Body of pancreas (tissue), 4 donors: ENCODE measurements at regions not wholly inside any gene's neighbourhood (a gene's known extent, or its start where the extent isn't known, plus 50 kb on each side); places are given as distances from the start of the nearest gene placed in this dataset.

Experiments used
- ATAC-seq: fragments of 150-250 bp; one replicate; pipeline ENCODE4 v1.9.1; 2016
- DNase-seq, 4 donors: peaks; one replicate each; pipeline ENCODE4 v3.0.0-alpha.2; 2019
- H3K27ac ChIP-seq, 4 donors: fragments of 200-600 bp; sonication (generic); 1 replicate in 3 of 4; 2 replicates in 1 of 4; pipeline versions ENCODE4 v1.5.1 to v1.6.1; 2016 to 2019; ENCODE audit warnings: mild to moderate bottlenecking in 1 of 4, mixed read lengths in 1 of 4, moderate library complexity in 1 of 4
- H3K27me3 ChIP-seq, 2 donors: fragments of 200-600 bp; sonication (generic); one replicate each; pipeline ENCODE4 v1.6.0; 2016; ENCODE audit warnings: mild to moderate bottlenecking in 1 of 2
- H3K36me3 ChIP-seq, 2 donors: fragments of 200-600 bp; sonication (generic); replicated peaks in 1 of 2; 2 replicates each; pipeline ENCODE4 v1.5.1; 2016; ENCODE audit warnings: low read depth in 2 of 2; ENCODE audit not compliant: insufficient read depth in 1 of 2
- H3K4me1 ChIP-seq: fragments of 200-600 bp; sonication (generic); one replicate; pipeline ENCODE4 v1.6.0; 2016
- H3K4me3 ChIP-seq, 2 donors: fragments of 200-600 bp; sonication (generic); 1 replicate in 1 of 2; 2 replicates in 1 of 2; pipeline ENCODE4 v1.5.1; 2016 to 2019
- H3K9me3 ChIP-seq, 3 donors: fragments of 200-600 bp; sonication (generic); 1 replicate in 2 of 3; 2 replicates in 1 of 3; pipeline ENCODE4 v1.5.1; 2016
- POLR2A ChIP-seq, 3 donors: fragments of 450-650 bp; IDR thresholded peaks; one replicate each; pipeline ENCODE4 v1.6.1; 2016; ENCODE audit warnings: antibody characterized with exemption in 3 of 3, mild to moderate bottlenecking in 2 of 3
- WGBS, 2 donors: methylation state at CpG; one replicate each; pipeline ENCODE4 v1.1.5; 2017; 5-methylcytosine and 5-hydroxymethylcytosine counted together
- intact Hi-C: fragments of 100-400 bp; cut with DNase I; formaldehyde crosslinking; loops from one replicate; pipeline ENCODE4 v1.15.1; 2023
- TF ChIP-seq, protein P1 (sequence below), 7 experiments: fragments of 450-650 bp in 4 of 7; fragments of 200-600 bp in 3 of 7; sonication (generic) in 3 of 7; IDR thresholded peaks; one replicate each; pipeline ENCODE4 v1.5.1; 2016 to 2019; ENCODE audit warnings: antibody characterized with exemption in 7 of 7

DNA sequence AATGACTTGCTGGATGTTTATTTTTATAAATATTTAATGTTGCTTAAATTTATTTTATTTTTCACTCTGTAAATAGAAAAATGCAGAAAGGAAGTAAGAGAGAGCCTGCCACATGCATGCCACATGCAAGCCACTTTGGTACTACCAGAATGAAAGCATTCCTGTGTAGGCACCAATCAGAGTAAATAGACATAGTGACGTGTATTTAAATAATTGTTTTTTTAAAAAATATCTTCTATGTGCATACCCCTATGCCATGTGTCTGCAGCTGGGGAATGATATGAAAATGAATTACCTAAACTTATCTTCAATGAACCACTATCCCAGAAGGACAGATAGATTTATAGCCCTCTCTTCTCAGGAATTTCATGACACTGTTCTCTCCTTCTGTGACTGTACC, 651.5 kb upstream of the RIOK2 start:
- WGBS, 2 donors, result 43 to 45% methylated on average over 1 of the region's 1 CpG
- no peak for ATAC-seq
- Histone ChIP-seq H3K4me1 (no peaks in the 10 kb centered on the region), H3K9me3 (no peaks in the 10 kb centered on the region), H3K27me3 (no peaks in the 10 kb centered on the region), H3K36me3 (no peaks in the 10 kb centered on the region), H3K27ac (no peak overlapping the region), H3K4me3 (no peak overlapping the region)
- intact Hi-C loops, result no loop called here
- no peak for DNase-seq
- TF ChIP-seq POLR2A (IDR thresholded peaks at IDR 0.05), result no peak
- TF ChIP-seq, protein P1, sequence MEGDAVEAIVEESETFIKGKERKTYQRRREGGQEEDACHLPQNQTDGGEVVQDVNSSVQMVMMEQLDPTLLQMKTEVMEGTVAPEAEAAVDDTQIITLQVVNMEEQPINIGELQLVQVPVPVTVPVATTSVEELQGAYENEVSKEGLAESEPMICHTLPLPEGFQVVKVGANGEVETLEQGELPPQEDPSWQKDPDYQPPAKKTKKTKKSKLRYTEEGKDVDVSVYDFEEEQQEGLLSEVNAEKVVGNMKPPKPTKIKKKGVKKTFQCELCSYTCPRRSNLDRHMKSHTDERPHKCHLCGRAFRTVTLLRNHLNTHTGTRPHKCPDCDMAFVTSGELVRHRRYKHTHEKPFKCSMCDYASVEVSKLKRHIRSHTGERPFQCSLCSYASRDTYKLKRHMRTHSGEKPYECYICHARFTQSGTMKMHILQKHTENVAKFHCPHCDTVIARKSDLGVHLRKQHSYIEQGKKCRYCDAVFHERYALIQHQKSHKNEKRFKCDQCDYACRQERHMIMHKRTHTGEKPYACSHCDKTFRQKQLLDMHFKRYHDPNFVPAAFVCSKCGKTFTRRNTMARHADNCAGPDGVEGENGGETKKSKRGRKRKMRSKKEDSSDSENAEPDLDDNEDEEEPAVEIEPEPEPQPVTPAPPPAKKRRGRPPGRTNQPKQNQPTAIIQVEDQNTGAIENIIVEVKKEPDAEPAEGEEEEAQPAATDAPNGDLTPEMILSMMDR (IDR thresholded peaks at IDR 0.05), result no peak

DNA sequence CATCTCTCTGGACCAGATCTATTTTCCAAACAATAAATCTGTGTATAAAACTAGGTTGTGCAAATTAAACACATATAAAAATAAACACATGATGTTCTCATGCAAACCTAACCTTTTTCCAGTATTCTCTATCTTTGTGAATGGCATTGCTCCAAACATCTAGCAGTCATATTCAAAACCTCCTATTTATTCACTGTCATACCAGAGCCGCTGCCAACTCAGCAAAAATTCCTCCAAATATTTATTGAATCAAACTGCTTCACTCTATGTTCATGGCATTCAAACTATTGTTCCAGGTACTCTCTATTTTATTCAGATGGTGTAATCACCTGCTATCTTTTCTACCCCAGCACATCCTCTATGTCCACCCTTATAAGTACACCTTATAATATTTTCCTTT, 652.1 kb upstream of the RIOK2 start:
- ATAC-seq (no peak), DNase-seq (no peak)
- Histone ChIP-seq H3K27ac (no peak overlapping the region), H3K27me3 (no peaks in the 10 kb centered on the region), H3K36me3 (no peaks in the 10 kb centered on the region), H3K4me3 (no peak overlapping the region), H3K9me3 (no peaks in the 10 kb centered on the region), H3K4me1 (no peaks in the 10 kb centered on the region)
- TF ChIP-seq, protein P1 (IDR thresholded peaks at IDR 0.05), result no peak
- TF ChIP-seq POLR2A (IDR thresholded peaks at IDR 0.05), result no peak
- intact Hi-C loops, result no loop called here
- WGBS, 2 donors, result 73 to 84% methylated on average over 1 of the region's 1 CpG

DNA sequence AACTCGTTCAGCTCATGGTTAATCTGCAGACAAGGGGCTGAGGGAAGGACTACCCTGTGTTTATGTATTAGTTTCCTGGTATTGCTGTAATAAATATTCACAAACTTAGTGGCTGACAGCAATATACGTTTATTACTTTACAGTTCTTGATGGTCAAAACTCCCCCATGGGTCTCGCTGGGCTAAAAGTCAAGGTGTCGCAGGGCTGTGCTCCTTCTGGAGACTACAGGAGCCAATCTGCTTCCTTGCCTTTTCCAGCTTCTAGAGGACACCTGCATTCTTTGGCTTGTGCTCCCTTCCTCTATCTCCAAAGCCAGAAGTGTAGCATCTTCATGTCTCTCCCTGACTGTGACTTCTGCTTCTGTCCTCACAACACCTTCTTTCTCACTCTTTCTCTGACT, 653.8 kb upstream of the RIOK2 start:
- Histone ChIP-seq H3K27ac (no peak overlapping the region), H3K27me3 (no peaks in the 10 kb centered on the region), H3K4me3 (no peak overlapping the region), H3K4me1 (no peaks in the 10 kb centered on the region), H3K36me3 (no peaks in the 10 kb centered on the region), H3K9me3 (no peaks in the 10 kb centered on the region)
- TF ChIP-seq, protein P1 (IDR thresholded peaks at IDR 0.05), result no peak
- no peak for TF ChIP-seq POLR2A (IDR thresholded peaks at IDR 0.05)
- intact Hi-C loops, result no loop called here
- DNase-seq (no peak), ATAC-seq (no peak)
- 74 to 93% methylated on average over 4 of the region's 4 CpGs for WGBS, 2 donors

DNA sequence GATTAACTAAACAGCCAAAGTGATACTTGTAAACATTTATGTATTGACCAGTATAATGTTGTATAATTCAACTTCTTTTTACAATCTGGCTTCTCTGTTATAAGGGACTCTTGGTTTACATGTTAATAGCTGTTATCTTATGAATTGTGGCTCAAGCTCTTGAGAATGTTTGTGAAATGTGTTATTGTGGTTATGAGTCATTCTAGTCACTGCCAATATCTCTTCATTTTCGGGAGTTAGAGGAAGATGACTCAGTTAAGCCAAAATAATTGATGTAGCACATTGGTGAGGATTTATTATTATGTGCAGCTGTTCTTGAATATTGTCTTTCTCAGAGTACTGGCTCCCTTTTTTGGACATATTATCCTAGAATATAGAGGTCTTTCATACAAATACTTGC, 655.2 kb upstream of the RIOK2 start:
- ATAC-seq (no peak), DNase-seq (no peak)
- H3K4me1 ChIP-seq, result no peaks in the 10 kb centered on the region
- no peaks in the 10 kb centered on the region for H3K9me3 ChIP-seq
- H3K27ac ChIP-seq, result no peak overlapping the region
- 4 to 22% methylated on average over 1 of the region's 1 CpG for WGBS, 2 donors
- no peaks in the 10 kb centered on the region for H3K27me3 ChIP-seq
- H3K36me3 ChIP-seq, result no peaks in the 10 kb centered on the region
- H3K4me3 ChIP-seq, result no peak overlapping the region
- intact Hi-C loops, result no loop called here
- TF ChIP-seq POLR2A (IDR thresholded peaks at IDR 0.05), result no peak
- TF ChIP-seq, protein P1 (IDR thresholded peaks at IDR 0.05), result no peak

DNA sequence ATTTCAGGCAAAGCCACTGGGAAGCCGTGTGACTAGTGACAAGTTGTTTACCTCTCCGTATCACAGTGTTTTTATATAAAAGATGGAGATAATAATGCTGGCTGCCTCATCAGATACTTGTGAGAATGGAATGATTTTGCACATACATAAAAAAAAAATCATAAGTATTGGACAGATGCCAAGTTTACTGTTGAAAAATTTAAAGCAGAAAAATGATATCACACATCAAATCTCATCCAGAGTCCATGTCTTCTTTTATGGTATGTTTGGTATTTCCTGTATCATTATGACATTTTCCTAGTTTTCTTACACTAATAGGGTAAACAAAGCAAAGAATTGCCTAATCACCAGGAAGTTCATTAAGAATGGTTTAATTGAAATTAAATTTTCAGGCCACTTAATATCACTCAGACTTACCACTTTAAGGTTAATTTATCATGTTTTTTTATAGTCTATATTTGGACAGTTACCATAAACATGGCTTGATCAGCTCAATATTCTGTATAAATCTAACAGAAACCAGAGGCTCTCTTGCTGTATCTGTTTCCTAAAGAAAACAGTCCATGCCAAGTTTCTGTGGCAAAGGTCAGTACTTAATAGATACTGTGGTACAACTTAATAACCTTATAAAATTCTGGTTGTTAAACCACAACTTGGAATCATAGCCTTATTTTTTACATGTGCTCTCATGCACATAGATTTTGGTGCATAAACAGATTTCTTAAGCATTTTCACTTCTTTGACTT, 656.5 kb upstream of the RIOK2 start:
- intact Hi-C loops, result no loop called here
- H3K4me3 ChIP-seq, result no peak overlapping the region
- TF ChIP-seq, protein P1 (IDR thresholded peaks at IDR 0.05), result no peak
- TF ChIP-seq POLR2A (IDR thresholded peaks at IDR 0.05), result no peak
- WGBS, 2 donors, result 77 to 81% methylated on average over 2 of the region's 2 CpGs
- H3K36me3 ChIP-seq, result no peaks in the 10 kb centered on the region
- H3K4me1 ChIP-seq, result no peaks in the 10 kb centered on the region
- DNase-seq (no peak), ATAC-seq (no peak)
- no peak overlapping the region for H3K27ac ChIP-seq
- no peaks in the 10 kb centered on the region for H3K27me3 ChIP-seq
- H3K9me3 ChIP-seq, result no peaks in the 10 kb centered on the region
